Effector CD8-positive, alpha-beta T cell (primary cell): ENCODE measurements at regions not wholly inside any gene's neighbourhood (a gene's known extent, or its start where the extent isn't known, plus 50 kb on each side); places are given as distances from the start of the nearest gene placed in this dataset.
"Not testable (repeated sequence)": the region's sequence is repeated elsewhere in the genome, so short reads cannot be mapped to it uniquely, and the experiment has no call there.

Experiments used
- DNase-seq: peaks from one replicate; lab custom pipeline; 2025; lab: John Stamatoyannopoulos, UW

- no peak for DNase-seq
These were observed 279.7 kb upstream of the TBL1XR1 start for GRCh38 chr3:177476921-177477435.

GRCh38 chr3:177478170-177478867 lies 281.0 kb upstream of the TBL1XR1 start:
- no peak for DNase-seq

GRCh38 chr3:177479630-177480029 lies 282.3 kb upstream of the TBL1XR1 start:
- DNase-seq: no peak

- no peak for DNase-seq
These were observed 284.0 kb upstream of the TBL1XR1 start for GRCh38 chr3:177481329-177481728.

DNA sequence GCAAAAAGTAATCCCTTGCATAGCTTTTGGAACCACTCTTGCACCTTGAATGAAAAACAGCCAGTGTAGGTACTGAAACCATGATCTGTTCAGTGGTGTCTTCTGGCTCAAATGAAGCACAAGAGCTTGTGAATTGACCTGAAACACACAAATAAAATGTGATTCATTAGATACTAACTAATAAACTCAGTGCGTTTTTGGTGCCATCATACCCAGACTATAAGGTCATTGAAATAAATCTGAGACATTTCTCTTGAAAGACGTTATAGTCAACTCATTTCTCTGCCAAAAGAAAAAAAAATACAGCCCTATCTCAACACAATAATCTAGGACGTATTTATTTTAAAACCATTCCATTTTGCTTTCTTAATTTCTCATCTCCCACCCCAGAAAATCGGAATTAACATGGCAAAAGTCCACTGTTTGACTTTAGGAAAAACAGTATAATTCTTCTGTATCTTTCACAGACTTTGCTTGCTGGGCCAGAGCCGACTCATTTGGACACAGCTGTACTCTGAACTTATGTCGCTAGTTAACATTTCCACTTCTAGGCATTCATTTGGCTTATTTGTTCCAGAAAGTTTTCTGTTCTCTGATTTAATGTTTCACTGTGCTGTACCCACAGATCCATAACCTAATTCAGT lies 284.9 kb upstream of the TBL1XR1 start:
- no peak for DNase-seq

DNA sequence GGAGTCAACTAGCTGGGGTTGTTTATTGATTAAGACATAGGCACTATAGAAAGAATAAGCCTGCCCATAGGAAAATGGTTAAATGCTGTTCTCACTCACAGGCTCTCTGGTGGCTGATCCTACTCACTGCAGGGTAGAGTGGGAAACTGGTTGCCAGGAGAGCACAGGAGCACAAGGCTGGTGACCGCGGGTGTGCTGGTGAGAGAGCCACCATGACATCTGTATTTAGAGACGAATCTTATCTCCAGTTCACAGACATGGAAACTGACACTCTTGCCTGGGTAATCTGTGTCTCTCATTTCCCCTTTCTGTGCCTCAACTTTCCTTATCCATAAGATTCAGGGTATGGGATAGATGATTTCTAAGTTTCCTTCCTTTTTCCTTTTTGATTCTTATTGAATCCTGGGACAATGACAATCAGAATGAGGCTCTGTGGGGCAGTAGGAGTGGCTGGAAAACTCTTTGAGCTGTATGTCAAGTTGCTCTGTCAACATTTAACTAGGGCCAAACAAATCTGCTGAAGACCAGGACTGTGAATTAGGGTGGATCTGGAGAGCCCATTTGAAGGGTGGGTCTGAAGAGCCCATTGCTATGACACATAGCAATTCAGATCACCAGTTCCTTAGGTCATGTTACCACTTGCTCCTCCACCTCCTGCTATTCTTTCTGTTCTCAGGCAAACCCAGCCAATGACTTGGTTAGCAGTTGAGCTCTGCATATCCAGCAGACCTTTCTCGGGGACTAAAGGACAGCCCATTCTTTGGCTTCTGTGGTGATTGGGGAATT lies 286.1 kb upstream of the TBL1XR1 start:
- no peak for DNase-seq

GRCh38 chr3:177484206-177484605 lies 286.9 kb upstream of the TBL1XR1 start:
- no peak for DNase-seq

DNA sequence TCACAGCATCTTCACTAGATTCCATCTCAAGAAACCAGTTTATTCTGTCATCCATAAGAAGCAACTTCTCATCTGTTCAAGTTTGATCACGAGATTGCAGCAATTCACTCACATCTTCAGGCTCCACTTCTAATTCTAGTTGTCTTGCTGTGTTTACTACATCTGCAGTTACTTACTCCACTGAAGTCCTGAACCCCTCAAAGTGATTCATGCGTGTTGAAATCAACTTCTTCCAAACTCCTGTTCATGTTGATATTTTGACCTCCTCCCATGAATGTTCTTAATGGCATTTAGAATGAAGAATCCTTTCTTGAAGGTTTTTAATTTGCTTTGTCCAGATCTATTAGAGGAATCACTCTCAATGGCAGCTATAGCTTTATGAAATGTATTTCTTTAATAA lies 287.6 kb upstream of the TBL1XR1 start:
- no peak for DNase-seq

DNA sequence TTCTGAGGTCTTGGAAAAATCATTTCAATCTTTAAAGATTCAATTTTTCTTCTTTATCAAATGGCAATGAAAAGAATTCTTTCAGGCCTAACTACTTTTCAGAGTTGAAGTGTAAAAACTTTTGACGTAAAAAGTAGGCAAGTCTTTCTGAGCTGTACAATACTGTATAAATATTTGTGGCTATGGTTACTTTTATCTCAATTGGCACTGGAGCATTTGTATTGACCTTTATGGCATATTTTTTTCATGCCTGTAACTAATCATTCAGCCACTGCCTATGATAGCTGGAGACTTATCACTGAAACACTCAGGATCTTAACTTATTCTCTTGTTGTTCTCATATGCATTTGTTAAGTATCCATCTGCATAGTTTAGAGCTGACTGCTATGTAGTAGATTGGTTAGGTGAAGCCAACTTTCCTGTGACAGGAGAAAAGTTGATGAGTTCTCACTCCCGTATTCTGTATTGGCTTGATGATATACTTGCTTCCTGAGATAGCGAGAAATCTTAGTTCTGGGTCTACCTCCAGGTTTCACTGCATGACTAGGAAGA lies 290.4 kb upstream of the TBL1XR1 start:
- DNase-seq: no peak

DNA sequence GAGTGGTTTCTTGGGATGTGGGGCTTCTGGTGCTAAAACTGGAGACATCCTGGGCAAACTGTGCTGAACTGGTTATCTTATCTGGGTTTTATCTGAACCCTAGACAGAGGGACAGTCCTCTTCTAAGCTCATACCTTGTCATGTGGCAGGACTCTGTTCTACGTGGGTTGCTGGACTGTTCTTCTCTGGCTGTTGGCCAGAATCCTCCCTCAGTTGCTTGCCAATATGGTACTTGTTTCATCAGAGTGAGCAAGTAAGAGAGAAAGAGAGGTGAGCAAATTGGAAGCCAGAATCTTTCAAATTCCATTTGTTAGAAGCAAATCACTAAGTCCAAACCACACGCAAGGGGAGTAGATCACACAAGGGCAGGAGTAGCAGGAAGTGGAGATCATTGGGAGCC lies 291.5 kb upstream of the TBL1XR1 start:
- no peak for DNase-seq

- DNase-seq: no peak
These were observed 293.3 kb upstream of the TBL1XR1 start for GRCh38 chr3:177490626-177491025.

DNA sequence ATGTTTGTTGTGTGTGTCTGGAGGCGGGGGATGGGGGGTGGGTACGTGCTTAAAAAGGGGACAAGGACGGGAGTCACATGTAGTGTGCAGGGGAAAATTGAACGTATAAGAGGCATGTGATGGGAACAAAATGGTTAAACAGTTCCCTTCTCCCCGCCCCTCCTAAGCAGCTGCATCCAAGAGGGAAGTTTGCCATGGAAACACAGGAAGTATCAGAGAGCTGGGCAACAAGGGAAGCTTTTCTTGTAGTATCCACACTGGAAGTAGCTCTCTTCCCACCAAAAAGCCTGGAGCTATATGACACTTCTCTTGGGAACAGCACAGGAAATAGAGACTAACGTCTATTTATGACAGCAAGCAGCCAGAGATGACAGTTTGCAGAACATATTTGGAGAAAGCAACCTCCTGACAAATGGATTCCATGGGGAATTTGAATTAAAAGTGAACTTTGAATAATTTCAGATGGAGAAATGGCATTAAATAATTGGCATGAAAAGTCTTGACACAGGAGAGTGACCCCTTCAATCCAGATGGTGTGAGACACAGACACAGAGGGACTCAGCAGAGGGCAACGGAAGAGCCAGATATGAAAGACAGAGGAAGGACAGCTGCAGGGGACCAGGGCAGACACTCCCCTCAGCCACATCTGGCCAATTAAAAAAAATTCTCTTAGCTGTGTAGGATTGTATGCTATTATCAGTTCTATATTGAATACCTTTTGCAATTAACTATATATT lies 294.2 kb upstream of the TBL1XR1 start:
- no peak for DNase-seq

GRCh38 chr3:177493091-177493490 lies 295.8 kb upstream of the TBL1XR1 start:
- DNase-seq: no peak

GRCh38 chr3:177494216-177494615 lies 296.9 kb upstream of the TBL1XR1 start:
- no peak for DNase-seq

DNA sequence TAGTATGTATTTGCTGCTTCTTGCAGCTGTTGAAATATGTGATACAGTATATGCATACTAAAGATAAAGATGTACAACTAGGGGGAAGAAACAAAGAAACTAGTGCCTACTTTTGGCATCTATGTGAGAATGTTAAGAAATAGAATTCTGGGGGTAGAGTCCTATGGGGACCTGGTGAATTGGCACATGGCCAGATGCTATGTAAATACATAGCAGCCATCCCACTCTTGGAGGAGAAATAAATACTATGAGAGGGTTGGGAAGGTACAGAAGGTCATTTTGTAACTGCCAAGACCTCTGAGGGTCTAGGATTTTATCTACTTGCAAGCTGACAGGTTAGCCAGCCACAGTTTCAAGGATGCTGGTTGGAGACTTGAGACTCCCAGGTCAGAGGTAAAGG lies 298.3 kb upstream of the TBL1XR1 start:
- DNase-seq: no peak

DNA sequence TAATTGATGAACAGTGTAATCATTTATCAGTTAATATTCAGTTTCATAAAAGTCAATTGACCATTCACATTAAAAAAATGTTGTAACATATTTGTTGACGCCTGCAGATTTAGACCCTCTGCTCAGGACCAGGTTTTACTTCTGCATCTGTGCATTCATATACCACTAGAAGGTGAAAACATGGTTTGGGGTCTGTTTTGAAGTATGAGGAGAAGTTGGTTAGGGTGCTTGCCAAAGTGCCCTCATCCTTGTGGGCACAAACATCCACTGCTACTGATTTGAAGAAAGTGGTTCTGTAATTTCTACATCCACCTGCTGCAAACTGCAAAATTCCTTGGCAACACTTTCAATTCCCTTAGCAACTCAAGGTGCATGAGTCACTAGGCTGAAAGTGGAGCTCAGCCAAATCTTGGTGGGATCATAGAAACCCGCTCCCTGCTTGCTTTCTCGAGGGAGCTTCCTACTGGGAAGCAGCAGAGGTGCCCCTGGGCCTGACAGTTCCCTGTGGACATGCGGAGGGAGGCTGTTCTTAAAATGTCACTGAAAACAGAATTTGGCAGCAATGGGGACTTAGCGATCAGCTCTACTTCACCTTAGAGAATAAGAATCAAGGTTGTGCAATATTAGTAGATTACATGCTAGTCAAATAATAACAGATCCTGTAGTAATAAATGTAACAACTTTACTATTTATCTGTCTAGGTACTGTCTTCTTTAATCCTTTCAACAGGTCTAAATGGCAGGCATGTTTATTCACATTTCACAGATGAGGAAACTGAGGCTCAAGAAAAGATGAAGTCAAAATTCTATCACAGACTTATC lies 301.0 kb upstream of the TBL1XR1 start:
- DNase-seq: no peak

GRCh38 chr3:177499039-177499438 lies 301.8 kb upstream of the TBL1XR1 start:
- not testable (repeated sequence) for DNase-seq

DNA sequence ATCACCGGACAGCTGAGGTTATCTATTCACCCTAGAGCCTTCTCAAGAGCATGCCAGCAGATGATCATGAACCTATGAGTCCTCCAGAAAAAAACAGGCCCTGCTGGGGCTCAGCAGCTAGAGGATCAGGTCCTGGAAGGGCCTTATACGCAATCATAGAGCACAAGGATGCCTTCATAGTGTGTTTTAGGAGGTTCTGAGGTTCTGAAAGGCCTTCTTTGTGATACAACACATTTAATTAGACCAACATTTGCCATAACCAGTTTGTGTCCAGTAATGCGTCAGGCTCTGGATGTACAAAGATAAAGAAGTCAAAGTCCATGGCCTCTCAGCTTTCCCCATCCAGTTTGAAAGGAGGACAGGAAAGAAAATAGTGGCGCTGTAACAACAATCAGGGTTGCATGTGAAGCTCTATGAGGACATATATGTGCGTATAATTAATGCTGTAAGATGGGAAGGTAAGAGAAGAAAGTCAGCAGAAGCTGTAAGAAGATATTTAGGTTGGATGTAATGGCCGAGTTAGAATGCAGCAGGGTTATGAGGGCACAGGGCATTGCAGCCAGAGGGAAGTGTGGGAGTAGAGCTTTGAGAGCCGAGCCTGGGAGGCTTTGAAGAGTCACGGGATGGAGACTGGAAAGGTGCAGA lies 302.6 kb upstream of the TBL1XR1 start:
- no peak for DNase-seq

- no peak for DNase-seq
These were observed 313.5 kb upstream of the TBL1XR1 start for GRCh38 chr3:177510693-177511216.
